Stimulated activated naive CD8-positive, alpha-beta T cell treated with anti-CD3 and anti-CD28 coated beads, Interleukin-15, Interleukin-2, amounts not matched to agents 100 ng/mL and 50 ng/mL, for 24 hours (primary cell): ENCODE measurements at regions not wholly inside any gene's neighbourhood (a gene's known extent, or its start where the extent isn't known, plus 50 kb on each side); places are given as distances from the start of the nearest gene placed in this dataset.
"Not testable (repeated sequence)": the region's sequence is repeated elsewhere in the genome, so short reads cannot be mapped to it uniquely, and the experiment has no call there.

ENCODE experiments used
- H3K27ac Mint-ChIP-seq: one replicate; pipeline ENCODE4 v1.8.0; 2021; ENCODE audit warnings: mild to moderate bottlenecking, mixed read lengths
- H3K27me3 Mint-ChIP-seq: one replicate; pipeline ENCODE4 v1.8.0; 2021; ENCODE audit warnings: mixed read lengths
- H3K36me3 Mint-ChIP-seq: one replicate; pipeline ENCODE4 v1.8.0; 2021; ENCODE audit warnings: low read depth, mixed read lengths
- H3K4me1 Mint-ChIP-seq: one replicate; pipeline ENCODE4 v1.8.0; 2021; ENCODE audit warnings: low read depth, mixed read lengths
- H3K4me3 Mint-ChIP-seq: one replicate; pipeline ENCODE4 v1.8.0; 2021; ENCODE audit warnings: mild to moderate bottlenecking, mixed read lengths
- H3K9me3 Mint-ChIP-seq: one replicate; pipeline ENCODE4 v1.8.0; 2021; ENCODE audit warnings: mixed read lengths

GRCh38 chr22:27254063-27254462, 547.5 kb downstream of the MN1 start:
- not testable (repeated sequence) for H3K27me3 Mint-ChIP-seq, H3K27ac Mint-ChIP-seq, H3K4me1 Mint-ChIP-seq, H3K36me3 Mint-ChIP-seq, H3K4me3 Mint-ChIP-seq, H3K9me3 Mint-ChIP-seq

DNA sequence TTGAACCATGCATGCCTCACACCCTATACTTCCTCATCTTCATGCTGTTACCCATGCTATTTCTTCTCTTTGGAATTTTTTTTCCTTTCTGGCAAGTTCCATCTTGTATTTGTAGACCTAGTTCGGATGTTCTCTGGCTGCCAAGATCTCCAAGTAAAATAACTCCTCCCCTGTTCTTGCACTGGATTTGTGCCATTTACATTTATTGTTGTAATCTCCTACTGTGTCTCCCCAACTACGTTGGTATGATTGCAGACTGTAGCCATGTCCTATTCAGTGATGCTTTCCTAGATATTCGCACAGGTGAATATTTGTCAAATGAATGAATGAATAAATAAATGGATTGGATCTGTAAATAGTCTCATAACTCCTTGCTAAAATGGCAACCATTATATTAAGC, 546.0 kb downstream of the MN1 start:
- Mint-ChIP-seq H3K27me3 (no peaks in the 10 kb centered on the region), H3K4me3 (no peak overlapping the region), H3K9me3 (peaks cover 10% of the 10 kb centered on the region), H3K27ac (no peak overlapping the region), H3K36me3 (peaks cover 5% of the 10 kb centered on the region), H3K4me1 (no peaks in the 10 kb centered on the region)

GRCh38 chr22:27257987-27258386, 543.6 kb downstream of the MN1 start:
- H3K27me3 Mint-ChIP-seq = no peaks in the 10 kb centered on the region
- no peak overlapping the region for H3K4me3 Mint-ChIP-seq
- H3K36me3 Mint-ChIP-seq = peaks cover 5% of the 10 kb centered on the region
- peaks cover 10% of the 10 kb centered on the region for H3K9me3 Mint-ChIP-seq
- H3K4me1 Mint-ChIP-seq = no peaks in the 10 kb centered on the region
- no peak overlapping the region for H3K27ac Mint-ChIP-seq

DNA sequence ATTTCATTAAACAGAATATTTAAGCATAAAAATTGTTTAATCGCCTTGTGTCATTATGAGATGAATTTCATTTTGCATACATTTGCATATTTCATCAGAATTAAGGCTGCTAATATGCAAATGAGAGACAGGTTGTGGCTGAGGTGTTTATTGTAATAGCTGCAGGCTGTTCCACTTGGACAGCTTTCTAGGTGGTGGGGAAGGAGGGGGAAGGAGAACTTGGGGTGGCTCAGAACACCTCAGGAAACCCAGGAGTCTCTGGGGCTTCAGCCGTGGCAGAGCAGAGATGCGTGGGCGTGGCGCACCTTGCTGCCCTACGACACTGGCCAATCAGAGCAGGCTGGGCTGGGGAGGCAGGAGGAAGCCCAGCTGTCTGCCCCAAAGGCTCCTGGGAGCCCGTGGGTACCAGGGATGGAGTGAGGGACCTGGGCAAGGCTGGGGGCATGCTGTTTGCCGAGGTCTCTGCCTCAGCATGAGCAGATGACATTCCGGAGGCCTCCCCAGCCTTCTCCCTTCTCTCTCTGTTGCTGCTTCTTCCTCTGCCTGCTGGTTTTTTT, 542.9 kb downstream of the MN1 start:
- Mint-ChIP-seq H3K9me3 (peaks cover 10% of the 10 kb centered on the region), H3K27ac (no peak overlapping the region), H3K36me3 (peaks cover 5% of the 10 kb centered on the region), H3K27me3 (no peaks in the 10 kb centered on the region), H3K4me3 (no peak overlapping the region), H3K4me1 (no peaks in the 10 kb centered on the region)

DNA sequence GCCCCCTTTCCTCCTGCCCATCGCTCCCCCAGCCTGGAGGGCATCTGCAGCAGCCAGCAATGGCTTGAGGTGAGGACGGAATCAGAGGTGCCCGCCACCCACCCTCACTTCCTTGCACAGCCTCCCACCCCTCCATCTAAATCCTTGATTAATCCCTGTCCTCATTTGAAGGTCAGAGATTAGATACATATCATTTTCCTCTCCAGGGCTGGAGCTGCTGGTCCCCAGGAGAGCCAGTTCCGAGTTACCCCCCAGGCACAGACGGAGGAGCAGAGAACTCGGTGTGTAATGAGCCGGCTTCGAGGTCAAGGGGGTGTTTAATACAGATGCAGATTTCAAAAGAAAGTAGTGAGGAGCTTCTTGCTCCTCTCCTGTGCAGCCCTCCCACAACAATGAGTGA, 542.1 kb downstream of the MN1 start:
- H3K36me3 Mint-ChIP-seq = peaks cover 5% of the 10 kb centered on the region
- H3K27ac Mint-ChIP-seq = no peak overlapping the region
- no peaks in the 10 kb centered on the region for H3K27me3 Mint-ChIP-seq
- H3K4me3 Mint-ChIP-seq = no peak overlapping the region
- peaks cover 10% of the 10 kb centered on the region for H3K9me3 Mint-ChIP-seq
- no peaks in the 10 kb centered on the region for H3K4me1 Mint-ChIP-seq

DNA sequence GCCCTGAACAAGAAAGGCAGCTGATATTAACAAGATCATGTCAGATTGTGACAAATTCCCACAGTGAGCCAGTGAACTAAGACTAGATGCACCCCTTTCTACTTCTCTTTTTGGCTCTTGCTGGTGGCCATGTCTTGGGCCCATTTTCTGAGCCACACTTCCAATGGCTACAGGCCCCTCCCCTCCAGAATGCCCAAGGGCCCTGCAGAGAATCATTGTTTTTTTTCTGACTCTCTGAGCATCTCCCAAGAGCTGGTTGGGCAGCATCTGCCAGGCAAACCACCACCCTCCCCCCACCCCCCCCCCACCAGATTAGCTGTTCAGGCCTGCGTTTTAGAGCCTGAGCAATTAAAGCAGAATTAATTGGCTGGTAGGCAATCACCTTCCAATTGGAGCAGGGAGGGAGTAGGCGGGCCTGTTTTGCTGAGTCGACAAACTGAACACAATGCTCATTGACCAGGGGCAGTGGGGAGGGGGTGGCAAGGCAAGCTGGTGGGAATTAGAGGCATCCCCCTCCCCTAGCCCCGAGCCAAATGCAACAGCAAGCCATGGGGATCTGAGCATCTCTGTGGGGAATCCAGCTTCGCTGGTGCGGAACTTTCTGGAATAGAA, 541.4 kb downstream of the MN1 start:
- Mint-ChIP-seq H3K27me3 (no peaks in the 10 kb centered on the region), H3K27ac (no peak overlapping the region), H3K4me3 (no peak overlapping the region), H3K4me1 (no peaks in the 10 kb centered on the region), H3K36me3 (peaks cover 5% of the 10 kb centered on the region), H3K9me3 (peaks cover 10% of the 10 kb centered on the region)

- no peaks in the 10 kb centered on the region for H3K4me1 Mint-ChIP-seq
- H3K27ac Mint-ChIP-seq = no peak overlapping the region
- no peaks in the 10 kb centered on the region for H3K27me3 Mint-ChIP-seq
- H3K4me3 Mint-ChIP-seq = no peak overlapping the region
- no peaks in the 10 kb centered on the region for H3K36me3 Mint-ChIP-seq
- no peaks in the 10 kb centered on the region for H3K9me3 Mint-ChIP-seq
Measured at GRCh38 chr22:27262361-27262760, 539.2 kb downstream of the MN1 start.

DNA sequence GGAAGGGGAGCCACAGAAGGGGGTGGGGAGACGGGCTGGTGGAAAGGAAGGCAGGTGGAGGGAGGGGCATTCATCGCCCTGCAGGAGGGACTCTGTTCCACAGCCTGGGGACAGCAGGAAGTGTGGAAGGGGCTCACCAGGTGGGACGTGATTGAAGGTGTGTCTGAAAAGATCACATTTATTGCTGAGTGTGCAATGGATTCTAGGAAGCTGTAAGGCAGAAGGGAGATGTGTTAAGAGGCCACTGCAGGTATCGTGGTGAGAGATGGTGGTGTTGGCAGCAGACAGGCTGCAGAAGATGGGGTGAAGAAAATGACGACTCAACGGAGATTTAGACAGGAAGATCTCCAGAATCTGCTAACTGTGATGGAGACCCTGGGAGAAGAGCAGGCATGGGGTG, 537.4 kb downstream of the MN1 start:
- Mint-ChIP-seq H3K4me1 (no peaks in the 10 kb centered on the region), H3K27me3 (peaks cover 5% of the 10 kb centered on the region), H3K4me3 (no peak overlapping the region), H3K9me3 (no peaks in the 10 kb centered on the region), H3K36me3 (no peaks in the 10 kb centered on the region), H3K27ac (no peak overlapping the region)

- Mint-ChIP-seq H3K27me3 (peaks cover 14% of the 10 kb centered on the region), H3K36me3 (no peaks in the 10 kb centered on the region), H3K9me3 (no peaks in the 10 kb centered on the region), H3K4me1 (no peaks in the 10 kb centered on the region), H3K4me3 (no peak overlapping the region), H3K27ac (no peak overlapping the region)
Measured at GRCh38 chr22:27267145-27267544, 534.4 kb downstream of the MN1 start.

GRCh38 chr22:27269751-27270543, 531.6 kb downstream of the MN1 start:
- Mint-ChIP-seq H3K27me3 (peaks cover 23% of the 10 kb centered on the region), H3K27ac (no peak overlapping the region), H3K9me3 (no peaks in the 10 kb centered on the region), H3K36me3 (no peaks in the 10 kb centered on the region), H3K4me1 (no peaks in the 10 kb centered on the region), H3K4me3 (no peak overlapping the region)

GRCh38 chr22:27270818-27271510, 530.6 kb downstream of the MN1 start:
- Mint-ChIP-seq H3K4me3 (no peak overlapping the region), H3K4me1 (no peaks in the 10 kb centered on the region), H3K36me3 (no peaks in the 10 kb centered on the region)

GRCh38 chr22:27273436-27273835, 528.1 kb downstream of the MN1 start:
- Mint-ChIP-seq H3K36me3 (no peaks in the 10 kb centered on the region), H3K4me3 (no peak overlapping the region), H3K4me1 (no peaks in the 10 kb centered on the region), H3K27ac (no peak overlapping the region), H3K9me3 (no peaks in the 10 kb centered on the region), H3K27me3 (peaks cover 33% of the 10 kb centered on the region)

More at GRCh38 chr22:27270818-27271510, 530.6 kb downstream of the MN1 start:
- Mint-ChIP-seq H3K27me3 (peaks cover 30% of the 10 kb centered on the region), H3K9me3 (no peaks in the 10 kb centered on the region), H3K27ac (no peak overlapping the region)

GRCh38 chr22:27273853-27274252, 527.7 kb downstream of the MN1 start:
- Mint-ChIP-seq H3K36me3 (no peaks in the 10 kb centered on the region), H3K4me3 (no peak overlapping the region), H3K9me3 (no peaks in the 10 kb centered on the region), H3K27me3 (peaks cover 32% of the 10 kb centered on the region), H3K4me1 (no peaks in the 10 kb centered on the region), H3K27ac (no peak overlapping the region)

- Mint-ChIP-seq H3K27me3 (peaks cover 35% of the 10 kb centered on the region), H3K4me1 (no peaks in the 10 kb centered on the region), H3K9me3 (no peaks in the 10 kb centered on the region), H3K36me3 (no peaks in the 10 kb centered on the region), H3K27ac (no peak overlapping the region), H3K4me3 (no peak overlapping the region)
Measured at GRCh38 chr22:27274770-27275449, 526.6 kb downstream of the MN1 start.

DNA sequence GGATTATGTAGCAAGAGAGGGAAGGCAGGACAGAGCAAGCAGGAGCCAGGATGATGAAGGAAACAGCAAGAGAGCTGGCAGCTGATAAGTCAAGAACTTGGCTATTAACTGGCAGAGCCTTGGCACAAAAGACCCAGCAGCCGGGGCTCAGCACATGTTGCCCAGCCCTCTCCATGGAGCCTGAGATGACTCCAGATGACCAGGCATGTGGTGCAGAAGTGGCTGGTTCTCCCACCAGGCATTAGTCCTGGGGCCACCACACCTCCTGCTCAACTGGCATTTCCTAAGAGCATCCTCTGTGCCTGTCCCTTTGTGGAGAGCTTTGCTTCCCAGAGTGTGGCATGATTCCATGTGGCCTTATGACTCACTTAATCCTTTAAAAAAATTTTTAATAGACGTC, 522.6 kb downstream of the MN1 start:
- peaks cover 8% of the 10 kb centered on the region for H3K9me3 Mint-ChIP-seq

More for the DNA sequence above, 522.6 kb downstream of the MN1 start:
- Mint-ChIP-seq H3K27me3 (peaks cover 21% of the 10 kb centered on the region), H3K4me3 (no peak overlapping the region), H3K36me3 (no peaks in the 10 kb centered on the region), H3K27ac (no peak overlapping the region), H3K4me1 (no peaks in the 10 kb centered on the region)
